SH-SY5Y (cell line): ENCODE measurements at regions not wholly inside any gene's neighbourhood (a gene's known extent, or its start where the extent isn't known, plus 50 kb on each side); places are given as distances from the start of the nearest gene placed in this dataset.

ENCODE experiments used
- GATA2 ChIP-seq: IDR thresholded peaks from 2 replicates; pipeline ENCODE4 v1.6.1; 2011; ENCODE audit warnings: mild to moderate bottlenecking, low read depth, low read length
- GATA3 ChIP-seq: IDR thresholded peaks from 2 replicates; pipeline ENCODE4 v1.6.1; 2011; ENCODE audit warnings: low read depth, mild to moderate bottlenecking, low read length, moderate library complexity

DNA sequence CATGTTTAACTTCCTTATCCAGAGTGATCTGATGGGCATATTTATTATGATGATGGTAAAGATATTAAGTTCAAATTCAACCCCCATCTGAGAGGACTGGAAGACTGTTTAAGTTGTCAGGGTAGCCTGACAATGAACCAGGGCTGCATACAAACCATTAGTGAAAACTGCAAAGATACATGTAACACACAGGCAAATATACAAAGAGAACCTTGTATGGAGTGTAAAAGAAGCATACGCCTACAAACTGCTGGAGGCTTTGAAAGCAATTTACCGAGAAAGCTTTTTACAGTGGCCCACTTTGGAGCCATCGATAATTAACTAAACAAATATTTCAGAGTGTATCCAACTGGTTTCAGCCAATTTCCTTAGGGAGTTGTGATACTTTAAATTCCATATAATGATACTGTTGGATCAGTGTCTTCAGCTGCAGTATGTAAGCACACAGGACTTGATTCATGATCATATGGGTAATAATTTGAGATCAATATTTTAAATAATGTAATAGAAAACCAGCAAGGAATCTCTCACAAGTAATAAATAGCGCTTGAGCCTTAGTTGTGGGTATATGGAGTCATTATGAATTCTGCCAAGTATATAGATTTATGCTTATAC lies 231.5 kb upstream of the SPRY2 start:
- TF ChIP-seq GATA2 (peak; percentile 6; the same call in 1 of the 2 replicates), GATA3 (peak; percentile 66; the same call in 1 of the 2 replicates)
